Transverse colon (tissue), 4 donors: ENCODE measurements at regions not wholly inside any gene's neighbourhood (a gene's known extent, or its start where the extent isn't known, plus 50 kb on each side); places are given as distances from the start of the nearest gene placed in this dataset.

Experiments used
- DNase-seq: peaks from one replicate; pipeline ENCODE4 v3.0.0-alpha.2; 2019
- H3K27ac ChIP-seq, 4 donors: fragments of 200-600 bp; sonication (generic); 2 replicates each; pipeline ENCODE4 v1.5.1; 2016 to 2018; ENCODE audit warnings: inconsistent platforms in 4 of 4
- H3K27me3 ChIP-seq: fragments of 200-600 bp; sonication (generic); 2 replicates; pipeline ENCODE4 v1.5.1; 2017; ENCODE audit warnings: inconsistent platforms
- H3K36me3 ChIP-seq, 4 donors: fragments of 200-600 bp; sonication (generic); 2 replicates each; pipeline ENCODE4 v1.5.1; 2017 to 2019; ENCODE audit warnings: inconsistent platforms in 4 of 4
- H3K4me1 ChIP-seq, 4 donors: fragments of 200-600 bp; sonication (generic); 2 replicates each; pipeline ENCODE4 v1.5.1; 2017 to 2020; ENCODE audit warnings: inconsistent platforms in 4 of 4
- H3K4me3 ChIP-seq, 4 donors: fragments of 200-600 bp; sonication (generic); 1 replicate in 1 of 4; 2 replicates in 3 of 4; pipeline versions ENCODE4 v1.5.1 to v1.6.1; 2017 to 2019; ENCODE audit warnings: inconsistent platforms in 4 of 4
- H3K9me3 ChIP-seq, 2 donors: fragments of 200-600 bp; sonication (generic); 2 replicates each; pipeline ENCODE4 v1.5.1; 2017 to 2019; ENCODE audit warnings: inconsistent platforms in 2 of 2
- EP300 ChIP-seq: sonication (generic); formaldehyde crosslinking; IDR thresholded peaks from one replicate; pipeline ENCODE4 v1.6.1; 2017; ENCODE audit warnings: antibody characterized with exemption, low read depth
- POLR2A ChIP-seq: fragments of 450-650 bp; IDR thresholded peaks from one replicate; pipeline ENCODE4 v1.6.1; 2016; ENCODE audit warnings: antibody characterized with exemption, mild to moderate bottlenecking, moderate library complexity
- POLR2AphosphoS5 ChIP-seq, 3 donors: sonication (generic); formaldehyde crosslinking; IDR thresholded peaks; one replicate each; pipeline ENCODE4 v1.6.1; 2016; ENCODE audit warnings: antibody characterized with exemption in 3 of 3
- WGBS, 2 donors: methylation state at CpG; one replicate each; pipeline ENCODE4 v1.1.5; 2018; ENCODE audit warnings: low coverage in 1 of 2; 5-methylcytosine and 5-hydroxymethylcytosine counted together
- in situ Hi-C, 4 donors: fragments of 200-750 bp; cut with MboI; loops; one replicate each; pipeline versions ENCODE4 v1.15.0 to v1.15.1; 2017; ENCODE audit warnings: low sequenced_read_pairs in 3 of 4, low pct_ligation_motif_present in 1 of 4, low pct_unique_long_range_greater_than_20kb in 1 of 4
- intact Hi-C: fragments of 100-400 bp; cut with DNase I; formaldehyde crosslinking; loops from one replicate; pipeline ENCODE4 v1.15.1; 2023; ENCODE audit warnings: low total_unique reads
- TF ChIP-seq, protein P1 (sequence below), 5 experiments: fragments of 200-600 bp in 3 of 5; fragments of 450-650 bp in 2 of 5; sonication (generic) in 3 of 5; IDR thresholded peaks; 1 replicate in 2 of 5; 2 replicates in 3 of 5; pipeline ENCODE4 v1.5.1; 2016 to 2017; ENCODE audit warnings: antibody characterized with exemption in 5 of 5, inconsistent platforms in 3 of 5, mild to moderate bottlenecking in 2 of 5, moderate library complexity in 1 of 5

- TF ChIP-seq EP300, result no peak
- H3K9me3 ChIP-seq, result no peaks in the 10 kb centered on the region
- in situ Hi-C loops, result no loop called here
- no peak overlapping the region for H3K4me3 ChIP-seq
- no peaks in the 10 kb centered on the region for H3K4me1 ChIP-seq
- no peak for DNase-seq
- intact Hi-C loops, result no loop called here
- H3K27me3 ChIP-seq, result no peaks in the 10 kb centered on the region
- WGBS, 2 donors, result 83 to 89% methylated on average over 4 of the region's 4 CpGs
- no peaks in the 10 kb centered on the region for H3K36me3 ChIP-seq
- no peak overlapping the region for H3K27ac ChIP-seq
Observed at GRCh38 chr4:180953572-180953971, 1289.6 kb upstream of the TENM3 start.

- Histone ChIP-seq H3K4me1 (no peaks in the 10 kb centered on the region), H3K9me3 (no peaks in the 10 kb centered on the region), H3K36me3 (no peaks in the 10 kb centered on the region), H3K4me3 (no peak overlapping the region), H3K27ac (no peak overlapping the region), H3K27me3 (no peaks in the 10 kb centered on the region)
- intact Hi-C loops, result no loop called here
- DNase-seq, result no peak
- in situ Hi-C loops, result no loop called here
- WGBS, 2 donors, result 73 to 74% methylated on average over 4 of the region's 4 CpGs
- no peak for TF ChIP-seq POLR2AphosphoS5 (IDR thresholded peaks at IDR 0.05)
Observed at GRCh38 chr4:180960743-180961401, 1282.3 kb upstream of the TENM3 start.

- Histone ChIP-seq H3K4me3 (no peak overlapping the region), H3K27ac (no peak overlapping the region), H3K36me3 (no peaks in the 10 kb centered on the region), H3K27me3 (no peaks in the 10 kb centered on the region), H3K9me3 (no peaks in the 10 kb centered on the region), H3K4me1 (no peaks in the 10 kb centered on the region)
- DNase-seq, result no peak
- 79% methylated on average over 3 of the region's 3 CpGs for WGBS, 2 donors
- TF ChIP-seq POLR2AphosphoS5 (IDR thresholded peaks at IDR 0.05) (no peak), POLR2A (no peak), EP300 (no peak)
- TF ChIP-seq, protein P1, sequence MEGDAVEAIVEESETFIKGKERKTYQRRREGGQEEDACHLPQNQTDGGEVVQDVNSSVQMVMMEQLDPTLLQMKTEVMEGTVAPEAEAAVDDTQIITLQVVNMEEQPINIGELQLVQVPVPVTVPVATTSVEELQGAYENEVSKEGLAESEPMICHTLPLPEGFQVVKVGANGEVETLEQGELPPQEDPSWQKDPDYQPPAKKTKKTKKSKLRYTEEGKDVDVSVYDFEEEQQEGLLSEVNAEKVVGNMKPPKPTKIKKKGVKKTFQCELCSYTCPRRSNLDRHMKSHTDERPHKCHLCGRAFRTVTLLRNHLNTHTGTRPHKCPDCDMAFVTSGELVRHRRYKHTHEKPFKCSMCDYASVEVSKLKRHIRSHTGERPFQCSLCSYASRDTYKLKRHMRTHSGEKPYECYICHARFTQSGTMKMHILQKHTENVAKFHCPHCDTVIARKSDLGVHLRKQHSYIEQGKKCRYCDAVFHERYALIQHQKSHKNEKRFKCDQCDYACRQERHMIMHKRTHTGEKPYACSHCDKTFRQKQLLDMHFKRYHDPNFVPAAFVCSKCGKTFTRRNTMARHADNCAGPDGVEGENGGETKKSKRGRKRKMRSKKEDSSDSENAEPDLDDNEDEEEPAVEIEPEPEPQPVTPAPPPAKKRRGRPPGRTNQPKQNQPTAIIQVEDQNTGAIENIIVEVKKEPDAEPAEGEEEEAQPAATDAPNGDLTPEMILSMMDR (IDR thresholded peaks at IDR 0.05), result no peak
- in situ Hi-C loops, result no loop called here
- intact Hi-C loops, result no loop called here
Observed at GRCh38 chr4:180962268-180962667, 1280.9 kb upstream of the TENM3 start.

- WGBS, 2 donors, result 77 to 88% methylated on average over 2 of the region's 2 CpGs
- no peaks in the 10 kb centered on the region for H3K9me3 ChIP-seq
- H3K4me3 ChIP-seq, result no peak overlapping the region
- intact Hi-C loops, result no loop called here
- no peak overlapping the region for H3K27ac ChIP-seq
- no peaks in the 10 kb centered on the region for H3K4me1 ChIP-seq
- TF ChIP-seq POLR2A, result no peak
- TF ChIP-seq EP300, result no peak
- no peak for TF ChIP-seq POLR2AphosphoS5 (IDR thresholded peaks at IDR 0.05)
- TF ChIP-seq, protein P1 (IDR thresholded peaks at IDR 0.05), result no peak
- H3K27me3 ChIP-seq, result no peaks in the 10 kb centered on the region
- DNase-seq, result no peak
- H3K36me3 ChIP-seq, result no peaks in the 10 kb centered on the region
- in situ Hi-C loops, result no loop called here
Observed at GRCh38 chr4:180966312-180966711, 1276.9 kb upstream of the TENM3 start.

- in situ Hi-C loops, result no loop called here
- Histone ChIP-seq H3K4me1 (no peaks in the 10 kb centered on the region), H3K4me3 (no peak overlapping the region), H3K27me3 (no peaks in the 10 kb centered on the region), H3K9me3 (no peaks in the 10 kb centered on the region), H3K27ac (no peak overlapping the region), H3K36me3 (no peaks in the 10 kb centered on the region)
- no peak for TF ChIP-seq POLR2A
- TF ChIP-seq, protein P1 (IDR thresholded peaks at IDR 0.05), result no peak
- no peak for TF ChIP-seq EP300
- no peak for TF ChIP-seq POLR2AphosphoS5 (IDR thresholded peaks at IDR 0.05)
- DNase-seq, result no peak
- intact Hi-C loops, result no loop called here
- 64 to 72% methylated on average over 3 of the region's 3 CpGs for WGBS, 2 donors
Observed at GRCh38 chr4:180967936-180968335, 1275.3 kb upstream of the TENM3 start.
